ENCODE measurements at regions not wholly inside any gene's neighbourhood (a gene's known extent, or its start where the extent isn't known, plus 50 kb on each side); places are given as distances from the start of the nearest gene placed in this dataset.
"Not testable (repeated sequence)": the region's sequence is repeated elsewhere in the genome, so short reads cannot be mapped to it uniquely, and the experiment has no call there.

DNA sequence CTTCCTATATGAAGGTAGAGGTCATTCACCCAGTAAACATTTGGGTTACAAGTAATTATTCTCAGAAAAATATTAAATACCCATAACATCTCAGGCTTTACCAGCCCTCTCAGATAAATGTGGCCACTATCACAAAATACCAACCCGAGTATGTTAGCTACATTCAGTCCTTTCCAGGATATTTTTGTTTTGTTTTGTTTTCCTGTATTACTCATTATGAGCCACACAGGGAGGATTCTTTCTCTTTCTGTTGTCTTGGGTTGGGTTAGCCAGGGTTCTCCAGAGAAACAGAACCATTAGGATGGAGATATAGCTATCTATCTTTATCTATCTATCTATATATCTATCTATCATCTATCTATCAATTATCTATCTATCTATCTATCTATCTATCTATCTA lies 947.6 kb upstream of the MDGA2 start:
- Histone ChIP-seq H3K27ac (ENCODE audit: low read depth, low read length) (no peak overlapping the region), H3K4me3 (ENCODE audit: low read depth, low read length) (no peak overlapping the region), H3K27me3 (ENCODE audit: control insufficient read depth, insufficient read depth, low read length) (no peaks in the 10 kb centered on the region), H3K9me3 (ENCODE audit: control insufficient read depth, insufficient read depth, low read length) (no peaks in the 10 kb centered on the region; the same call in 1 of the 2 replicates)
- no peak for DNase-seq (ENCODE audit: low read depth, low spot score)
- ChIA-PET CTCF (no interaction called here), POLR2A (no interaction called here)
- no peak for TF ChIP-seq CTCF (IDR thresholded peaks at IDR 0.05; ENCODE audit: low read depth, low read length)

DNA sequence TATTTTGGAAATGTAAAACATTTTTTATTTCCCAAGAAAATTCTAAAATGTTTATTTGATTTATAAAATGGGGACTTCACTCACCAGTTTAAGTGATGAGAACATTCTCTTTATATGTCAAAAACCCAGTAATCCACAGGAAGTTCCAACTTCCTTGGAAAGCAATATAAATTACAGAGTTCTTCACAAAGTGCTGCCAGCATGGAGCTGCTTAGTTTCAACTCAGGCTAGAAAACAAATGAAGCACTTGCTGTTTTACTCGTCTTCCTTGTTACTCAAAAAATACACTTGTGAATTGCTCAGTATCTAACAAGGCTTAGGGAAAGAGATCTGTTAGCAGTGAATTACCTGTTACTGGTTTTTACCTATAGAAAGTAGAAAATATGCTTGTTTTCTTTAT lies 942.7 kb upstream of the MDGA2 start:
- DNase-seq (ENCODE audit: low read depth, low spot score), result no peak
- no peak overlapping the region for H3K4me3 ChIP-seq (ENCODE audit: low read depth, low read length)
- no peak for TF ChIP-seq CTCF (IDR thresholded peaks at IDR 0.05; ENCODE audit: low read depth, low read length)
- ChIA-PET CTCF (no interaction called here), POLR2A (no interaction called here)
- no peaks in the 10 kb centered on the region for H3K27me3 ChIP-seq (ENCODE audit: control insufficient read depth, insufficient read depth, low read length)
- no peak overlapping the region for H3K27ac ChIP-seq (ENCODE audit: low read depth, low read length)
- no peaks in the 10 kb centered on the region for H3K9me3 ChIP-seq (ENCODE audit: control insufficient read depth, insufficient read depth, low read length)

DNA sequence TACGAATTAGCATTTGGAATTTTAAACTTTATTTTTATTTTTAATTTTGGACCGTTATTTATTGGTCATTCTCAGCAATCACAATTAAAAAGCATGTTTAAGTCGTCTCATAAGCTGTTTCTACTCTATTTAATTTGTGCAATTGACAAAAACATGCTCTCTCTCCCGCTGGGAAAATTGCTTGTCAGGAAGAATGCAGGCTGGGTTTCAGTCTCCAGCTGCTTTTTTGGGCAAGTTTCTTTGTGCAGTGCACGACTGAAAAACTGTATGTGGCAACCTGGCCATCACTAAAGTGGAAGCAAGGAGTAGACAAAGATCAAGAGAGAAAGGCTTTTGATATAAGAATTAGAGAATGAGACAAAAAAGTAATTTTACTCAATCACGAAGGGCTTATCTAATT lies 941.5 kb upstream of the MDGA2 start:
- Histone ChIP-seq H3K9me3 (ENCODE audit: control insufficient read depth, insufficient read depth, low read length) (no peaks in the 10 kb centered on the region), H3K27me3 (ENCODE audit: control insufficient read depth, insufficient read depth, low read length) (no peaks in the 10 kb centered on the region), H3K4me3 (ENCODE audit: low read depth, low read length) (no peak overlapping the region), H3K27ac (ENCODE audit: low read depth, low read length) (no peak overlapping the region)
- TF ChIP-seq CTCF (IDR thresholded peaks at IDR 0.05; ENCODE audit: low read depth, low read length), result no peak
- no peak for DNase-seq (ENCODE audit: low read depth, low spot score)
- CTCF ChIA-PET, result no interaction called here
- POLR2A ChIA-PET, result no interaction called here

DNA sequence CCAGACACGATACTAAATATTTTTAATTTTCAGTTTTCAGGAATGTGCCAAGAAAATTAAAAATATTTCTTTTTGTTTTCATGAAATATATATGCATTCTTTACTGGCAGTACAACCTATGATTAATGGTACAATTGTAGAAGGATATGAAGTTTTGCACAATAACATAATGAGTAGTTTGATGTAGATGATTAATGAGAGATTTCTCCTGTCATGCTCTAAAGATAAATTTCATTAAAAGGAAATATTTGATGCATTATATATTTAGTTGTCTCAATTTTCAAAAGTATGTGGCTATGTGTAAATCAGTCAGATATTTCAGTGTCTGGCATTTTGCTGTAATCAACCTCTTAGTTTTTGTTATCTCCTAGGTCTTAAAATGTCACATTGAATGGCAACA lies 940.2 kb upstream of the MDGA2 start:
- H3K27ac ChIP-seq (ENCODE audit: low read depth, low read length), result no peak overlapping the region
- no peaks in the 10 kb centered on the region for H3K27me3 ChIP-seq (ENCODE audit: control insufficient read depth, insufficient read depth, low read length)
- no peak overlapping the region for H3K4me3 ChIP-seq (ENCODE audit: low read depth, low read length)
- DNase-seq (ENCODE audit: low read depth, low spot score), result no peak
- no peak for TF ChIP-seq CTCF (IDR thresholded peaks at IDR 0.05; ENCODE audit: low read depth, low read length)
- CTCF ChIA-PET, result no interaction called here
- H3K9me3 ChIP-seq (ENCODE audit: control insufficient read depth, insufficient read depth, low read length), result no peaks in the 10 kb centered on the region
- POLR2A ChIA-PET, result no interaction called here

DNA sequence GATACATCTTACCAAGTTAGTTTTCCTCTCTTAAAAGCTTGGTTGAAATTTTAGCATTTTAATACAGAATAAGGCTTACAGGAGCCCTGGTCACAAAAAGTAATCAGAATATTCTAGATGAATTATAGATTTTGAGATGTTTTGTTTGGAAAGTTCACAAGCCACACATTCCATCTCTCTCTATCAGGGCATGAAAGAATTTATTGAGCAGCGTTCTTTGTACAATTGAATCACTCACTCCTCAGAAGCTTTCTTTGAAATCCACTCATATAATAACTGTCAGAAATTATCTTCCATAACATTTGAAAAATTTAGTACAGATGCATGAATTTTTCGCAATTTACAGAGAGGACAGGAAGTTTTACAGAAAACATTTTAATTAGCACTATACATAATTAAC lies 938.6 kb upstream of the MDGA2 start:
- Histone ChIP-seq H3K27me3 (ENCODE audit: control insufficient read depth, insufficient read depth, low read length) (no peaks in the 10 kb centered on the region), H3K27ac (ENCODE audit: low read depth, low read length) (no peak overlapping the region), H3K4me3 (ENCODE audit: low read depth, low read length) (no peak overlapping the region), H3K9me3 (ENCODE audit: control insufficient read depth, insufficient read depth, low read length) (no peaks in the 10 kb centered on the region)
- CTCF ChIA-PET, result no interaction called here
- POLR2A ChIA-PET, result no interaction called here
- no peak for TF ChIP-seq CTCF (IDR thresholded peaks at IDR 0.05; ENCODE audit: low read depth, low read length)
- no peak for DNase-seq (ENCODE audit: low read depth, low spot score)

- H3K27me3 ChIP-seq (ENCODE audit: control insufficient read depth, insufficient read depth, low read length); H3K27ac ChIP-seq (ENCODE audit: low read depth, low read length); H3K4me3 ChIP-seq (ENCODE audit: low read depth, low read length); DNase-seq (ENCODE audit: low read depth, low spot score); POLR2A ChIA-PET; CTCF ChIA-PET: not testable (repeated sequence)
- H3K9me3 ChIP-seq (ENCODE audit: control insufficient read depth, insufficient read depth, low read length), result peaks cover 14% of the 10 kb centered on the region
Observed at GRCh38 chr14:48606960-48607359, 931.6 kb upstream of the MDGA2 start.

Measured in AG04450 (cell line).